ENCODE measurements at regions not wholly inside any gene's neighbourhood (a gene's known extent, or its start where the extent isn't known, plus 50 kb on each side); places are given as distances from the start of the nearest gene placed in this dataset.

- POLR2A ChIA-PET: no interaction called here
- ATAC-seq: no peak
- no peaks in the 10 kb centered on the region for H3K4me1 ChIP-seq
- DNase-seq (ENCODE audit: low read depth in 1 of 2, low spot score in 1 of 2): no peak
- H3K27ac ChIP-seq: no peak overlapping the region
- H3K4me2 ChIP-seq: no peak overlapping the region
- no peak overlapping the region for H3K4me3 ChIP-seq
- TF ChIP-seq ESRRA (IDR thresholded peaks at IDR 0.05; ENCODE audit: borderline replicate concordance, low read length) (no peak), ZFP36 (IDR thresholded peaks at IDR 0.05; ENCODE audit: borderline replicate concordance, partially characterized antibody) (no peak), NR3C1 (IDR thresholded peaks at IDR 0.05) (no peak), CBX8 (IDR thresholded peaks at IDR 0.05) (no peak), ZC3H11A (IDR thresholded peaks at IDR 0.05) (no peak), BHLHE40 (IDR thresholded peaks at IDR 0.05; ENCODE audit: low read depth, low read length) (no peak), BCL3 (IDR thresholded peaks at IDR 0.05) (no peak), ZNF302 (CRISPR knock-in tag; IDR thresholded peaks at IDR 0.05) (no peak), ZSCAN20 (CRISPR knock-in tag; IDR thresholded peaks at IDR 0.05) (no peak), JUN (IDR thresholded peaks at IDR 0.05) (no peak), EHMT2 (IDR thresholded peaks at IDR 0.05; ENCODE audit: low read depth) (no peak), KDM5A (IDR thresholded peaks at IDR 0.05) (no peak), MAFK (IDR thresholded peaks at IDR 0.05; ENCODE audit: partially characterized antibody) (no peak), CTCF (IDR thresholded peaks at IDR 0.05) (no peak), FOSB (CRISPR knock-in tag; IDR thresholded peaks at IDR 0.05) (no peak), USF2 (IDR thresholded peaks at IDR 0.05) (no peak), MAZ (IDR thresholded peaks at IDR 0.05; ENCODE audit: borderline replicate concordance, low read depth, low read length) (no peak), EP300 (IDR thresholded peaks at IDR 0.05) (no peak), ATOH8 (CRISPR knock-in tag; IDR thresholded peaks at IDR 0.05; ENCODE audit: low read depth) (no peak), RARB (CRISPR knock-in tag; IDR thresholded peaks at IDR 0.05) (no peak)
- 0 out of 3 replicates have a peak, but pooled peaks cover 5% of the 10 kb centered on the region for H3K9me3 ChIP-seq
- FAIRE-seq: no peak
- CTCF ChIA-PET: no interaction called here
Observed at GRCh38 chr12:73221398-73221797, 949.2 kb downstream of the TRHDE start.

GRCh38 chr12:73221836-73222235 lies 949.7 kb downstream of the TRHDE start:
- Histone ChIP-seq H3K9me3 (0 out of 3 replicates have a peak, but pooled peaks cover 5% of the 10 kb centered on the region), H3K4me2 (no peak overlapping the region), H3K4me3 (no peak overlapping the region), H3K27ac (no peak overlapping the region), H3K4me1 (no peaks in the 10 kb centered on the region)
- DNase-seq (ENCODE audit: low read depth in 1 of 2, low spot score in 1 of 2): no peak
- TF ChIP-seq MAX (IDR thresholded peaks at IDR 0.05) (no peak), HDAC2 (IDR thresholded peaks at IDR 0.05) (no peak)
- ATAC-seq: no peak
- POLR2A ChIA-PET: no interaction called here
- FAIRE-seq: no peak
- CTCF ChIA-PET: no interaction called here

- DNase-seq (ENCODE audit: low read depth in 1 of 2, low spot score in 1 of 2): no peak
- no peak for ATAC-seq
- Histone ChIP-seq H3K27ac (no peak overlapping the region), H3K4me1 (no peaks in the 10 kb centered on the region), H3K9me3 (peaks cover 5% of the 10 kb centered on the region; the same call in 1 of the 3 replicates), H3K4me3 (no peak overlapping the region), H3K4me2 (no peak overlapping the region)
- ChIA-PET CTCF (no interaction called here), POLR2A (no interaction called here)
- no peak for FAIRE-seq
- 0% methylated on average over 1 of the region's 1 CpG for WGBS (ENCODE audit: missing lambda C conversion rate)
- TF ChIP-seq ELK1 (IDR thresholded peaks at IDR 0.05; ENCODE audit: low read depth, low read length) (no peak), BHLHE40 (IDR thresholded peaks at IDR 0.05; ENCODE audit: low read depth, low read length) (no peak), PBX3 (IDR thresholded peaks at IDR 0.05) (no peak), ZNF302 (CRISPR knock-in tag; IDR thresholded peaks at IDR 0.05) (no peak), FOSL2 (IDR thresholded peaks at IDR 0.05) (no peak), FOSL2 (CRISPR knock-in tag; IDR thresholded peaks at IDR 0.05) (no peak), PHF8 (IDR thresholded peaks at IDR 0.05; ENCODE audit: borderline replicate concordance, low read depth) (no peak), HES2 (IDR thresholded peaks at IDR 0.05) (no peak), JUN (IDR thresholded peaks at IDR 0.05) (no peak), SREBF2 (IDR thresholded peaks at IDR 0.05) (no peak), POLR2AphosphoS2 (conservative IDR thresholded peaks at IDR 0.05; ENCODE audit: low read length) (no peak)
Observed at GRCh38 chr12:73225371-73225937, 953.3 kb downstream of the TRHDE start.

Data from A549 (cell line).